ENCODE measurements at regions not wholly inside any gene's neighbourhood (a gene's known extent, or its start where the extent isn't known, plus 50 kb on each side); places are given as distances from the start of the nearest gene placed in this dataset.
A peak's percentile ranks its signal among the peaks of the same experiment; 100 is the strongest.

DNA sequence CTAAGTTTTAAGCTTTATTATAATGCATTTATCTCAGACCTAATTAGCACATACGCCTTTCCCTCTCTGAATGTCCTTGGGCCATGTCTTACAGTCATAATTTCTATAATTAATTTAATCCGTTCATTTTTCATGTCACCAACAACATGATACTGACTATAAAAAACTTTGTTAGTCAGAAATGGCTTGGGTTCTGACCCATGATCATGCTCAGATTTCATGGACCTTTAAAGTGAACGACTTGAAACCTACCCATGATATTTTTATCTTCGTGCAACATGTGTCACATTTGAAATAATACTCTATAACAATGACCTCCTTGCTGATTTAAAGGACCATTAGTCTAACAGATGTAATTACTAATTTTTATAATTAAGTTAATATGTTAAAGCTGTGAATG is 1033.8 kb downstream of the DIPK2A start:
- no peak overlapping the region for H3K27ac ChIP-seq
- no peak for TF ChIP-seq POLR2AphosphoS5 (IDR thresholded peaks at IDR 0.05)
- no peaks in the 10 kb centered on the region for H3K4me1 ChIP-seq
- H3K9me3 ChIP-seq: peaks cover 4 to 8% of the 10 kb centered on the region in 2 donors
- H3K4me3 ChIP-seq: no peak overlapping the region
- H3K27me3 ChIP-seq: no peaks in the 10 kb centered on the region
- DNase-seq (ENCODE audit: low spot score in 2 of 2): no peak
- H3K36me3 ChIP-seq: no peaks in the 10 kb centered on the region
- intact Hi-C loops (cut with DNase I; ENCODE audit: low total_unique reads): loop anchor here (5.0 kb wide), 1 partner anchor 558 kb away; no protein-coding TSS in a partner anchor

DNA sequence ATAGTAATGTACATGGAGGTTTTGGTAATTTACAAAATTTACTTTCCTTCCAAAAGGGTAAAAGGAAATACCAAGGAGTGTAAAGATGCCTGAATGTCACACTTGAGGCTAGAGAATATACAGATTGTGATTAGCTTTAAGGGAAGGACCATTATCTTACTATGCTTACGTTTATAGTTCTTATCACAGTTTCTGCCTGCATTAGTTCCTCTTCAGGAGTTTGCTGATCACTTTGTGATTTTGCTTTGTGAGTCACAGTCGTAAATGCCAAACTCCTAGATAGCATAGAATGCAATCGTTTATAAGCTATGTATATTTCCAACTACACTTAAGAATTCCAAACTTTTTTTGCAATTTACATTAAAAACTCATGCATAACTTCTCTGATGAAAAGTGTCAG is 1034.6 kb downstream of the DIPK2A start:
- intact Hi-C loops (cut with DNase I; ENCODE audit: low total_unique reads): loop anchor here (5.0 kb wide), 1 partner anchor 559 kb away; no protein-coding TSS in a partner anchor
- TF ChIP-seq, protein P1, sequence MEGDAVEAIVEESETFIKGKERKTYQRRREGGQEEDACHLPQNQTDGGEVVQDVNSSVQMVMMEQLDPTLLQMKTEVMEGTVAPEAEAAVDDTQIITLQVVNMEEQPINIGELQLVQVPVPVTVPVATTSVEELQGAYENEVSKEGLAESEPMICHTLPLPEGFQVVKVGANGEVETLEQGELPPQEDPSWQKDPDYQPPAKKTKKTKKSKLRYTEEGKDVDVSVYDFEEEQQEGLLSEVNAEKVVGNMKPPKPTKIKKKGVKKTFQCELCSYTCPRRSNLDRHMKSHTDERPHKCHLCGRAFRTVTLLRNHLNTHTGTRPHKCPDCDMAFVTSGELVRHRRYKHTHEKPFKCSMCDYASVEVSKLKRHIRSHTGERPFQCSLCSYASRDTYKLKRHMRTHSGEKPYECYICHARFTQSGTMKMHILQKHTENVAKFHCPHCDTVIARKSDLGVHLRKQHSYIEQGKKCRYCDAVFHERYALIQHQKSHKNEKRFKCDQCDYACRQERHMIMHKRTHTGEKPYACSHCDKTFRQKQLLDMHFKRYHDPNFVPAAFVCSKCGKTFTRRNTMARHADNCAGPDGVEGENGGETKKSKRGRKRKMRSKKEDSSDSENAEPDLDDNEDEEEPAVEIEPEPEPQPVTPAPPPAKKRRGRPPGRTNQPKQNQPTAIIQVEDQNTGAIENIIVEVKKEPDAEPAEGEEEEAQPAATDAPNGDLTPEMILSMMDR (IDR thresholded peaks at IDR 0.05): no peak

DNA sequence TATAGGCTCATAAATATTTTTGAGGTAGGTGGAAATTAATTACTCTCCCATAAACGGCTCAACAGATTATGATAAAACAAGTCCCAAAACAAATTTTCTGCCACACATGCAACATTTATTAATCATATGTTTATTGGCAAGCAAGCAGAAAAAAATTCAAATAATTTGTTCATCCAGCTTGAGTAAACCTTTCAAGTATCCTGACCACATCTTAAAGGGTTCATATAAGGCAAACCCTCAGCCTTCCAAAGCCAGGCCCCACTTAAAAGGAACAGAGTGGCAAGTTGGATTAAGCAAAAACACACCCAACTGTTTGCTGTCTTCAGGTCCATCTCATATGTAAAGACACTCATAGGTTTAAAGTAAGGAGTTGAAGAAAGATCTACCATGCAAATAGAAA is 1042.3 kb downstream of the DIPK2A start:
- Histone ChIP-seq H3K9me3 (no peaks in the 10 kb centered on the region), H3K27ac (no peak overlapping the region), H3K36me3 (no peaks in the 10 kb centered on the region), H3K4me3 (no peak overlapping the region), H3K4me1 (no peaks in the 10 kb centered on the region), H3K27me3 (no peaks in the 10 kb centered on the region)
- TF ChIP-seq, protein P1 (IDR thresholded peaks at IDR 0.05): no peak
- TF ChIP-seq POLR2AphosphoS5 (IDR thresholded peaks at IDR 0.05): no peak
- TF ChIP-seq POLR2A (IDR thresholded peaks at IDR 0.05): no peak
- no peak for DNase-seq (ENCODE audit: low spot score in 2 of 2)
- intact Hi-C loops (cut with DNase I; ENCODE audit: low total_unique reads): no loop called here

More for the DNA sequence above, 1034.6 kb downstream of the DIPK2A start:
- no peaks in the 10 kb centered on the region for H3K27me3 ChIP-seq
- DNase-seq (ENCODE audit: low spot score in 2 of 2): no peak
- no peaks in the 10 kb centered on the region for H3K4me1 ChIP-seq
- no peak overlapping the region for H3K27ac ChIP-seq
- H3K9me3 ChIP-seq: peaks cover 0 to 8% of the 10 kb centered on the region in 2 donors
- H3K4me3 ChIP-seq: no peak overlapping the region
- H3K36me3 ChIP-seq: no peaks in the 10 kb centered on the region

DNA sequence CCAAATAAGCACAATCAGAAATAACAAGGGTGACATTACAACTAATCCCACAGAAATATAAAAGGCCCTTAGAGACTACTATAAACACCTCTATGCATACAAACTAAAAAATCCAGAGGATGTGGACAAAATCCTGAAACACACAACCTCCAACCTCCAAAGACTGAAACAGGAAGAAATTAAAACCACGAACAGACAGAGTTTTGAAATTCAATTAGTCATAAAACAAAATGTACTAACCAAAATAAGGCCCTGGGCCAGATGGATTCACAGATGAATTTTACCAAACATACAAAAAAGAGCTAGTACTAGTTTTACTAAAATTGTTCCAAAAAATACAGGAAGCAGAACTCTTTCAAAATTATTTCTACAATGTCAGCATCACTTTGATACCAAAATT is 1043.6 kb downstream of the DIPK2A start:
- H3K36me3 ChIP-seq: no peaks in the 10 kb centered on the region
- no peaks in the 10 kb centered on the region for H3K4me1 ChIP-seq
- no peaks in the 10 kb centered on the region for H3K9me3 ChIP-seq
- DNase-seq (ENCODE audit: low spot score in 2 of 2): no peak
- peak overlapping the region in 1 of 2 donors; percentile 52 for H3K27ac ChIP-seq
- no peak overlapping the region for H3K4me3 ChIP-seq
- TF ChIP-seq POLR2AphosphoS5 (IDR thresholded peaks at IDR 0.05) (no peak), POLR2A (IDR thresholded peaks at IDR 0.05) (no peak)
- TF ChIP-seq, protein P1 (IDR thresholded peaks at IDR 0.05): no peak
- no peaks in the 10 kb centered on the region for H3K27me3 ChIP-seq
- intact Hi-C loops (cut with DNase I; ENCODE audit: low total_unique reads): no loop called here

DNA sequence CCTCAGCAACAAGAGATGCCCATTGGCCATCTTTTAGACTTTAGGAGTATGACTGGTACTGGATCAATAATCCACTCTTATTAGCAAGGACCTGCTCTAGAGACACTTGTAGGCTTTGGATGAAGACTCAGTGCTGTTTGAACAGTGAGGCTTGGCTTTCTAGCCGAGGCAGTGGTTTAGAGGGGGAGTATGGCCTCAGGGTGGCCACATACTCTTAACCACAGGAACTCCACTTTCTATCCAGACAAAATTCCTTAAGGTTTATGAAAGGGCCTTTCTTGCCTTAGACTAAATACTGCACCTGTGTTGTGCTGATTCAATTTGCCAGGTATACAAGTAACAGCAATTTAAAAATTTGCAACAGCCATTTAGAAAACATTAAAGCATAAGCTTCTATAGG is 1046.3 kb downstream of the DIPK2A start:
- Histone ChIP-seq H3K36me3 (no peaks in the 10 kb centered on the region), H3K4me1 (no peaks in the 10 kb centered on the region), H3K9me3 (no peaks in the 10 kb centered on the region), H3K27ac (no peak overlapping the region), H3K4me3 (no peak overlapping the region), H3K27me3 (no peaks in the 10 kb centered on the region)
- TF ChIP-seq POLR2AphosphoS5 (IDR thresholded peaks at IDR 0.05): peak in 1 of 3 donors; percentile 13
- TF ChIP-seq, protein P1 (IDR thresholded peaks at IDR 0.05): no peak
- DNase-seq (ENCODE audit: low spot score in 2 of 2): peak in 1 of 2 donors; percentile 70
- intact Hi-C loops (cut with DNase I; ENCODE audit: low total_unique reads): no loop called here

DNA sequence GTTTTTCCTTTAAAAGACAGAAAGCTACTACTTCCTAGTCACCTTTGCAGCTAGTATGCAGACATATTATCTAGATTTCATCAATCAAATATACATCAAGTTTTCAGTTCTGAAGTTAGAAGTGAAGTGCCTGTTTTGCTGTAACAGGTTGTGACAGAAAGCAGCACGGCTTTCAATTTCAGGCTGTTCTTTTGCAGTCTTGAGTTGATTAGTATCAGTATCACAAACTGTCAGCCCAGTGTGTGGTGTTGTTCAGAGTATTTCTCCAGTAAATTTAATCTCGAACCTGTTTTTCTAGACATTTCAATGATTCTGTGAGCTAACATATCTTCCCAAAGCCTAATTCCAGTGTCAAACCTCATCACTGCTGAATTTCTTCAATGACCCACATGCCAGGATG is 1050.8 kb downstream of the DIPK2A start:
- Histone ChIP-seq H3K4me1 (no peaks in the 10 kb centered on the region), H3K27me3 (no peaks in the 10 kb centered on the region), H3K36me3 (no peaks in the 10 kb centered on the region), H3K9me3 (no peaks in the 10 kb centered on the region), H3K27ac (no peak overlapping the region), H3K4me3 (no peak overlapping the region)
- TF ChIP-seq, protein P1 (IDR thresholded peaks at IDR 0.05): no peak
- no peak for TF ChIP-seq POLR2AphosphoS5 (IDR thresholded peaks at IDR 0.05)
- TF ChIP-seq POLR2A (IDR thresholded peaks at IDR 0.05): no peak
- no peak for DNase-seq (ENCODE audit: low spot score in 2 of 2)
- intact Hi-C loops (cut with DNase I; ENCODE audit: low total_unique reads): no loop called here

Data from breast epithelium (tissue), 4 donors.